HepG2 (cell line): ENCODE measurements at regions not wholly inside any gene's neighbourhood (a gene's known extent, or its start where the extent isn't known, plus 50 kb on each side); places are given as distances from the start of the nearest gene placed in this dataset.

Source experiments
- CBX1 ChIP-seq: IDR thresholded peaks from one replicate; pipeline ENCODE4 v1.6.1; 2016; ENCODE audit warnings: antibody characterized with exemption, low read depth
- HDAC1 ChIP-seq: sonication (generic); formaldehyde crosslinking; IDR thresholded peaks from 2 replicates; pipeline ENCODE4 v1.5.1; 2020; ENCODE audit warnings: mild to moderate bottlenecking, missing genetic modification reagents
- HNF1A ChIP-seq, 2 experiments: sonication (generic) in 1 of 2; formaldehyde crosslinking in 1 of 2; IDR thresholded peaks; 2 replicates each; pipeline versions ENCODE4 v1.4.0 to v1.6.1; 2016 to 2020; ENCODE audit warnings: borderline replicate concordance in 1 of 2, low read depth in 1 of 2, mild to moderate bottlenecking in 1 of 2, missing genetic modification reagents in 1 of 2
- MEIS2 ChIP-seq: sonication (generic); formaldehyde crosslinking; IDR thresholded peaks from 2 replicates; pipeline ENCODE4 v1.9.0; 2021; ENCODE audit warnings: mild to moderate bottlenecking, missing genetic modification reagents
- POLR2AphosphoS5 ChIP-seq: IDR thresholded peaks from 2 replicates; pipeline ENCODE4 v1.6.1; 2012; ENCODE audit warnings: low read depth, low read length
- ZNF724P ChIP-seq: sonication (generic); formaldehyde crosslinking; IDR thresholded peaks from 2 replicates; pipeline ENCODE4 v1.8.0; 2022; ENCODE audit warnings: missing genetic modification reagents, borderline replicate concordance
- TF ChIP-seq, protein P1 (sequence below): sonication (generic); formaldehyde crosslinking; IDR thresholded peaks from 2 replicates; pipeline ENCODE4 v1.4.0; 2020; ENCODE audit warnings: missing genetic modification reagents

- TF ChIP-seq HNF1A (IDR thresholded peaks at IDR 0.05; ENCODE audit: low read depth): no peak
- TF ChIP-seq HNF1A (CRISPR knock-in tag; IDR thresholded peaks at IDR 0.05; ENCODE audit: borderline replicate concordance): 0 out of 2 replicates have a peak, but pooled peaks have one; percentile 18
- no peak for TF ChIP-seq HDAC1 (CRISPR knock-in tag)
- TF ChIP-seq CBX1: peak; percentile 3
- TF ChIP-seq POLR2AphosphoS5: no peak
- TF ChIP-seq ZNF724P (CRISPR knock-in tag): 0 out of 2 replicates have a peak, but pooled peaks have one; percentile 36
- TF ChIP-seq, protein P1, sequence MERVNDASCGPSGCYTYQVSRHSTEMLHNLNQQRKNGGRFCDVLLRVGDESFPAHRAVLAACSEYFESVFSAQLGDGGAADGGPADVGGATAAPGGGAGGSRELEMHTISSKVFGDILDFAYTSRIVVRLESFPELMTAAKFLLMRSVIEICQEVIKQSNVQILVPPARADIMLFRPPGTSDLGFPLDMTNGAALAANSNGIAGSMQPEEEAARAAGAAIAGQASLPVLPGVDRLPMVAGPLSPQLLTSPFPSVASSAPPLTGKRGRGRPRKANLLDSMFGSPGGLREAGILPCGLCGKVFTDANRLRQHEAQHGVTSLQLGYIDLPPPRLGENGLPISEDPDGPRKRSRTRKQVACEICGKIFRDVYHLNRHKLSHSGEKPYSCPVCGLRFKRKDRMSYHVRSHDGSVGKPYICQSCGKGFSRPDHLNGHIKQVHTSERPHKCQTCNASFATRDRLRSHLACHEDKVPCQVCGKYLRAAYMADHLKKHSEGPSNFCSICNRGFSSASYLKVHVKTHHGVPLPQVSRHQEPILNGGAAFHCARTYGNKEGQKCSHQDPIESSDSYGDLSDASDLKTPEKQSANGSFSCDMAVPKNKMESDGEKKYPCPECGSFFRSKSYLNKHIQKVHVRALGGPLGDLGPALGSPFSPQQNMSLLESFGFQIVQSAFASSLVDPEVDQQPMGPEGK (CRISPR knock-in tag): peak; percentile 40; the same call in 1 of the 2 replicates
- TF ChIP-seq MEIS2 (CRISPR knock-in tag): no peak
Observed at GRCh38 chr9:92189782-92190535, 74.7 kb upstream of the SPTLC1 start (continued).
